Mucosa of descending colon (tissue), 3 donors: ENCODE measurements at regions not wholly inside any gene's neighbourhood (a gene's known extent, or its start where the extent isn't known, plus 50 kb on each side); places are given as distances from the start of the nearest gene placed in this dataset.
"Not testable (repeated sequence)": the region's sequence is repeated elsewhere in the genome, so short reads cannot be mapped to it uniquely, and the experiment has no call there.

Experiments
- ATAC-seq: fragments of 200-7000 bp; cut with Tn5 transposase; one replicate; pipeline ENCODE4 v1.9.1; 2020; ENCODE audit warnings: mild to moderate bottlenecking, moderate library complexity
- DNase-seq, 3 donors: peaks; one replicate each; pipeline ENCODE4 v3.0.0-alpha.2; 2020
- H3K36me3 ChIP-seq: fragments of 200-600 bp; one replicate; pipeline ENCODE4 v1.8.0; 2021; ENCODE audit warnings: low read depth, mild to moderate bottlenecking
- H3K4me1 ChIP-seq: fragments of 200-600 bp; one replicate; pipeline ENCODE4 v1.8.0; 2021; ENCODE audit warnings: low read depth, mild to moderate bottlenecking
- H3K4me3 ChIP-seq: fragments of 200-600 bp; one replicate; pipeline ENCODE4 v1.8.0; 2021; ENCODE audit warnings: mild to moderate bottlenecking
- H3K9me3 ChIP-seq: fragments of 200-600 bp; one replicate; pipeline ENCODE4 v1.8.0; 2021; ENCODE audit warnings: mild to moderate bottlenecking
- intact Hi-C, 2 donors: fragments of 100-400 bp; cut with DNase I in 1 of 2; cut with micrococcal nuclease in 1 of 2; formaldehyde crosslinking; loops; one replicate each; pipeline versions ENCODE4 v1.11.0 to v1.11.1; 2022; cut with DNase I, micrococcal nuclease
- TF ChIP-seq, protein P1 (sequence below): fragments of 200-600 bp; IDR thresholded peaks from one replicate; pipeline ENCODE4 v1.8.0; 2022; ENCODE audit warnings: antibody characterized with exemption, mild to moderate bottlenecking
- donor health status: DM: no; HTN: no; CAD: no; lungs with moderate emphysema.
- donor health status: DM: no; HTN: no; CAD: no.
- donor health status: DM: no; HTN: yes; CAD: no.

DNA sequence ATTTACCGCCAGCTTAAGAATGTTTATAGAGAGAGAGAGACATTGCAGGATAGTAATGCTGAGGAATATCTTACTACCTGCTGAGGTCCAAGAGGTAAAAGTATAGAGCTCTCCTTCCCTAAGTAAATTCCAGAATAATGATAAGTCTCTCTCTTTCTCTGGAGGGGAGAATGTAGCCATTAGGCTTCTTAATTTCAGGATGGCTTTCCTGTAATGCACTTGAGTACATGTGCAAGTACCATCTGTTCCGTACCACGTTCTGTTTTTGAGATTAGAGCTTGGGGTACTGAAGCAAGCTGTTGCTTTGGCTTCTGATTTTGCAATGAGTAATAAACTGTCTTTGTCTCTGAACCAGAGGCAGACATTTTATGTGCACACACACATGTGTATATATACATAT is 1314.0 kb downstream of the JRKL start:
- DNase-seq: no peak
- ATAC-seq: no peak
- H3K36me3 ChIP-seq: no peaks in the 10 kb centered on the region
- H3K4me3 ChIP-seq: no peak overlapping the region
- TF ChIP-seq, protein P1, sequence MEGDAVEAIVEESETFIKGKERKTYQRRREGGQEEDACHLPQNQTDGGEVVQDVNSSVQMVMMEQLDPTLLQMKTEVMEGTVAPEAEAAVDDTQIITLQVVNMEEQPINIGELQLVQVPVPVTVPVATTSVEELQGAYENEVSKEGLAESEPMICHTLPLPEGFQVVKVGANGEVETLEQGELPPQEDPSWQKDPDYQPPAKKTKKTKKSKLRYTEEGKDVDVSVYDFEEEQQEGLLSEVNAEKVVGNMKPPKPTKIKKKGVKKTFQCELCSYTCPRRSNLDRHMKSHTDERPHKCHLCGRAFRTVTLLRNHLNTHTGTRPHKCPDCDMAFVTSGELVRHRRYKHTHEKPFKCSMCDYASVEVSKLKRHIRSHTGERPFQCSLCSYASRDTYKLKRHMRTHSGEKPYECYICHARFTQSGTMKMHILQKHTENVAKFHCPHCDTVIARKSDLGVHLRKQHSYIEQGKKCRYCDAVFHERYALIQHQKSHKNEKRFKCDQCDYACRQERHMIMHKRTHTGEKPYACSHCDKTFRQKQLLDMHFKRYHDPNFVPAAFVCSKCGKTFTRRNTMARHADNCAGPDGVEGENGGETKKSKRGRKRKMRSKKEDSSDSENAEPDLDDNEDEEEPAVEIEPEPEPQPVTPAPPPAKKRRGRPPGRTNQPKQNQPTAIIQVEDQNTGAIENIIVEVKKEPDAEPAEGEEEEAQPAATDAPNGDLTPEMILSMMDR: no peak
- peaks cover 29% of the 10 kb centered on the region for H3K9me3 ChIP-seq
- H3K4me1 ChIP-seq: no peaks in the 10 kb centered on the region
- intact Hi-C loops: no loop called here

DNA sequence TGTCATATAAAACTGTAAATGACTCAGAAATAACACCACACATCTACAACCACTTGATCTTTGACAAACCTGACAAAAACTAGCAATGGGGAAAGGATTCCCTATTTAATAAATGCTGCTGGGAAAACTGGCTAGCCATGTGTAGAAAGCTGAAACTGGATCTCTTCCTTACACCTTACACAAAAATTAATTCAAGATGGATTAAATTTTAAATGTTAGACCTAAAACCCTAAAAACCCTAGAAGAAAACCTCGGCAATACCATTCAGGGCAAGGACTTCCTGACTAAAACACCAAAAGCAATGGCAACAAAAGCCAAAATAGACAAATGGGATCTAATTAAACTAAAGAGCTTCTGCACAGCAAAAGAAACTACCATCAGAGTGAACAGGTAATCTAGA is 1315.3 kb upstream of the CNTN5 start:
- ATAC-seq, H3K4me3 ChIP-seq, DNase-seq, H3K4me1 ChIP-seq, intact Hi-C loops, H3K36me3 ChIP-seq: not testable (repeated sequence)
- H3K9me3 ChIP-seq: peaks cover 26% of the 10 kb centered on the region

DNA sequence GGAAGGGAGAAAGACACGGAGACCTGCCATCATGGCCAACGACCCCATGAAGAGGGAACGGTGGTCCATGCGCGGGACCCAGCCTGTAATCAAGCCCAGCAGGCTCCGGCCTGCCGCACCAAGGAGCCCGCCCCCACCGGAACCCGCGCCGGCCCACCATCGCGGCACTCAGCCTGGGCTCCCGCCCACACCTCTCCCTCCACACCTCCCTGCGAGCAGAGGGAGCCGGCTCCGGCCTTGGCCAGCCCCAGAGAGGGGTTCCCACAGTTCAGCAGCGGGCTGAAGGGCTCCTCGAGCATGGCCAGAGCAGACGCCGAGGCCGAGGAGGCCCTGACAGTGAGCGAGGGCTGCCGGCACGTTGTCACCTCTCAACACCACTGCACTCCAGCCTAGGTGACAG is 1302.8 kb upstream of the CNTN5 start:
- H3K4me3 ChIP-seq: no peak overlapping the region
- no peaks in the 10 kb centered on the region for H3K4me1 ChIP-seq
- peaks cover 40% of the 10 kb centered on the region for H3K9me3 ChIP-seq
- no peaks in the 10 kb centered on the region for H3K36me3 ChIP-seq
- ATAC-seq (no peak), DNase-seq (no peak)
- TF ChIP-seq, protein P1: no peak
- intact Hi-C loops: no loop called here

DNA sequence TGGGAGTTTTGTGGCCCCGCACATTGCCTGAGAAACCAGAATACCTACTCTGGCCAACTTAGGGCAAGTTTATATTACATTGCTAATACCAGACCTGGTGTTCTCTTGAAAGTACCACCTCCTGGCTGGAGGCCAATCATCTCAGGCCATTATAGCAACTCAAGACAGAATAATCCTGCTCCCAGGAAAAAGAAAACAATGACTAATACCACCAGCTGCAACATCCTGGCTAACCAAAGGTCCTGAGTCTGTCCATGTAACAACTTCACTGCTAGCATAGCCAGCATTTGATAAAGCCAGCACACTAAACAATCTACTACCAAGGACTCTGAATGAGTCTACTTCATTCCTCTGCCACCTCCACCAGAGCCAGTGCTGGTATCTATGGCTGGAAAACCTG is 1298.7 kb upstream of the CNTN5 start:
- peaks cover 52% of the 10 kb centered on the region for H3K9me3 ChIP-seq
- no peaks in the 10 kb centered on the region for H3K4me1 ChIP-seq
- intact Hi-C loops: no loop called here
- H3K4me3 ChIP-seq: no peak overlapping the region
- TF ChIP-seq, protein P1: no peak
- H3K36me3 ChIP-seq: no peaks in the 10 kb centered on the region
- ATAC-seq (peak; percentile 8), DNase-seq (peak in 1 of 3 donors; percentile 2)

DNA sequence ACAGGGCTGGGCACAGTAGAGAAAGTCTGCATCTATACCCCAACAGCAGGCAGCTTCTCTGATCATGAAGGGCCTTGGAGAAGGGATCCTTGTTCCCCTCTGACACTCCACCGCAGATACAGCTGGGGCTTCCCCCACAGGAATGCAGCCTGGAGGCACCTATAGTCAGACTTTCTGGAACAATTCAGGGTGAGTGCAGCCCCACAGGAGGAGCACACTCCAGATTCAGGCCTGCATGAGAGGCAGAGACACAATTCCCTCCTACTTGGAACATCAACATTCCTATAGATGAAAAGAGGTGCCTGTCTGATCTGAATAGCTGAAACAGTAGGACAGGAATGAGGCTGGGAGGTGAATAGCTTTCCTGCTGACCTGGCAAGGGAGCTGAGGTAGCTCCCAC is 1298.0 kb upstream of the CNTN5 start:
- H3K9me3 ChIP-seq: peaks cover 45% of the 10 kb centered on the region
- DNase-seq (no peak), ATAC-seq (no peak)
- no peaks in the 10 kb centered on the region for H3K4me1 ChIP-seq
- no peaks in the 10 kb centered on the region for H3K36me3 ChIP-seq
- intact Hi-C loops: no loop called here
- TF ChIP-seq, protein P1: no peak
- H3K4me3 ChIP-seq: no peak overlapping the region

DNA sequence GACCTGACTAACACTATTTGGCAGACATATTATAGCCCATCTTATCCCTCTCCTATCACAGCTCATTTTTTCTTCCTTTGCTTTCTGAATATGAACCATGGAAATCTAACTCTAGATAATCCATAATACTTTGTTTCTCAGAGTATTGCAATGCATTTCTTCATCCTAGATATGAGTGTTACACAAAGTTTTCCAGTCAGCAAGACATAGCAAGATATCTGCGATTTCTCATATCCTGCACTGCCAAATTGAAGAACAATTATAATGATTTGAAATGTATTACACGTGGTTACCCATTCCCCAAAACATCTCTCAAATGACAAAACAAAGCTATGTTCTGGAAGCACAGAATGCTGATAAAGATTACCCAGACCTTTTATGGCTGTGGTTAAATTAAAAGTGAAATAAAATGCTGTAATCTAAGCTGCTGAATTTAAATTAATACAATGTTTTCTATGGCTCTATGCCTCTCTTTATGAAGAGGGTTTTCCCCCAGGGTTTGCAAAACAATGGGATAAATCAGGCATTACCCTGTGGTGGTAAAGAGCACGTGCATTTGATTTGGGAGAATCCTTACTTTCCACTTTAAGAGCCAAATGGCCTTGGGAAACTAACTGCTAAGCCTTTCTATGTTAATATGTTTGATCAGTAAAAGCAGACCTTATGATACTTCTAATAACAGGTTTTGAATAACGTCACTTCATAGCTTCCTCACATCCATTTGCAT is 1291.0 kb upstream of the CNTN5 start:
- no peaks in the 10 kb centered on the region for H3K4me1 ChIP-seq
- TF ChIP-seq, protein P1: no peak
- intact Hi-C loops: no loop called here
- H3K4me3 ChIP-seq: no peak overlapping the region
- no peaks in the 10 kb centered on the region for H3K36me3 ChIP-seq
- peaks cover 25% of the 10 kb centered on the region for H3K9me3 ChIP-seq
- ATAC-seq (no peak), DNase-seq (no peak)
